HepG2 (cell line): ENCODE measurements at regions not wholly inside any gene's neighbourhood (a gene's known extent, or its start where the extent isn't known, plus 50 kb on each side); places are given as distances from the start of the nearest gene placed in this dataset.

Source experiments
- CHD2 ChIP-seq: IDR thresholded peaks from 2 replicates; pipeline ENCODE4 v1.6.1; 2011; ENCODE audit warnings: low read depth, low read length, improper control_type of control experiment
- CSRNP1 ChIP-seq: sonication (generic); formaldehyde crosslinking; IDR thresholded peaks from 2 replicates; pipeline ENCODE4 v1.8.1; 2023; ENCODE audit warnings: mild to moderate bottlenecking, missing genetic modification reagents
- FOXC1 ChIP-seq: sonication (generic); formaldehyde crosslinking; IDR thresholded peaks from 2 replicates; pipeline ENCODE4 v1.8.0; 2022; ENCODE audit warnings: mild to moderate bottlenecking, missing genetic modification reagents, borderline replicate concordance
- GABPA ChIP-seq, 2 experiments: IDR thresholded peaks; 2 replicates each; pipeline ENCODE4 v1.6.1; 2011 to 2016; ENCODE audit warnings: low read depth in 2 of 2, low read length in 1 of 2, missing biosample characterization in 1 of 2, missing genetic modification characterization in 1 of 2
- MTERF4 ChIP-seq: sonication (generic); formaldehyde crosslinking; IDR thresholded peaks from 2 replicates; pipeline ENCODE4 v1.8.0; 2023; ENCODE audit warnings: mild to moderate bottlenecking, missing genetic modification reagents
- SOX13 ChIP-seq, 3 experiments: fragments of 450-650 bp in 1 of 3; sonication (generic) in 1 of 3; formaldehyde crosslinking in 1 of 3; IDR thresholded peaks in 2 of 3; conservative IDR thresholded peaks in 1 of 3; 2 replicates each; pipeline versions ENCODE4 v1.5.0 to v1.6.1; 2016 to 2020; ENCODE audit warnings: antibody characterized with exemption in 1 of 3, mild to moderate bottlenecking in 1 of 3, missing compliant biosample characterization in 1 of 3, missing genetic modification reagents in 1 of 3, moderate library complexity in 1 of 3
- TRAFD1 ChIP-seq: sonication (generic); formaldehyde crosslinking; IDR thresholded peaks from 2 replicates; pipeline ENCODE4 v1.5.1; 2020; ENCODE audit warnings: missing genetic modification reagents, mild to moderate bottlenecking, borderline replicate concordance
- ZFP36L1 ChIP-seq: sonication (generic); formaldehyde crosslinking; IDR thresholded peaks from 2 replicates; pipeline ENCODE4 v1.8.0; 2022; ENCODE audit warnings: mild to moderate bottlenecking, missing genetic modification reagents, moderate library complexity
- ZNF225 ChIP-seq: sonication (generic); formaldehyde crosslinking; IDR thresholded peaks from 2 replicates; pipeline ENCODE4 v1.4.0; 2020; ENCODE audit warnings: mild to moderate bottlenecking, missing genetic modification reagents
- ZNF317 ChIP-seq: sonication (generic); formaldehyde crosslinking; IDR thresholded peaks from 2 replicates; pipeline ENCODE4 v1.5.0; 2020; ENCODE audit warnings: mild to moderate bottlenecking, missing genetic modification reagents
- ZNF337 ChIP-seq: sonication (generic); formaldehyde crosslinking; IDR thresholded peaks from 2 replicates; pipeline ENCODE4 v1.5.1; 2020; ENCODE audit warnings: missing genetic modification reagents, low read depth, mild to moderate bottlenecking, borderline replicate concordance
- ZNF430 ChIP-seq: sonication (generic); formaldehyde crosslinking; IDR thresholded peaks from 2 replicates; pipeline ENCODE4 v1.9.0; 2021; ENCODE audit warnings: mild to moderate bottlenecking, missing genetic modification reagents
- ZNF550 ChIP-seq: sonication (generic); formaldehyde crosslinking; IDR thresholded peaks from 2 replicates; pipeline ENCODE4 v1.4.0; 2020; ENCODE audit warnings: mild to moderate bottlenecking, missing genetic modification reagents, borderline replicate concordance
- ZNF567 ChIP-seq: sonication (generic); formaldehyde crosslinking; IDR thresholded peaks from 2 replicates; pipeline ENCODE4 v1.8.1; 2023; ENCODE audit warnings: mild to moderate bottlenecking, missing genetic modification reagents, borderline replicate concordance
- ZNF646 ChIP-seq: sonication (generic); formaldehyde crosslinking; IDR thresholded peaks from 2 replicates; pipeline ENCODE4 v1.9.0; 2021; ENCODE audit warnings: mild to moderate bottlenecking, missing genetic modification reagents
- ZNF75D ChIP-seq: sonication (generic); formaldehyde crosslinking; IDR thresholded peaks from 2 replicates; pipeline ENCODE4 v1.8.1; 2023; ENCODE audit warnings: missing genetic modification reagents, mild to moderate bottlenecking, borderline replicate concordance
- ZNF850 ChIP-seq: sonication (generic); formaldehyde crosslinking; conservative IDR thresholded peaks from 2 replicates; pipeline ENCODE4 v1.9.0; 2021; ENCODE audit warnings: mild to moderate bottlenecking, missing genetic modification reagents

- no peak for TF ChIP-seq ZNF646 (CRISPR knock-in tag)
- no peak for TF ChIP-seq ZNF550 (CRISPR knock-in tag)
- no peak for TF ChIP-seq ZNF225 (CRISPR knock-in tag)
- no peak for TF ChIP-seq ZNF850 (CRISPR knock-in tag)
- TF ChIP-seq CSRNP1 (CRISPR knock-in tag) = no peak; the same call in 1 of the 2 replicates
- TF ChIP-seq ZNF430 (CRISPR knock-in tag) = no peak
- TF ChIP-seq ZNF75D (CRISPR knock-in tag) = no peak
- no peak for TF ChIP-seq GABPA (IDR thresholded peaks at IDR 0.05; ENCODE audit: low read depth, low read length)
- no peak for TF ChIP-seq GABPA (CRISPR knock-in tag; IDR thresholded peaks at IDR 0.05; ENCODE audit: low read depth)
- TF ChIP-seq MTERF4 (CRISPR knock-in tag) = no peak
- TF ChIP-seq TRAFD1 (CRISPR knock-in tag) = no peak
- TF ChIP-seq FOXC1 (CRISPR knock-in tag) = 0 out of 2 replicates have a peak, but pooled peaks have one; percentile 37
- TF ChIP-seq ZNF567 (CRISPR knock-in tag) = no peak
- TF ChIP-seq ZNF317 (CRISPR knock-in tag) = 0 out of 2 replicates have a peak, but pooled peaks have one; percentile 34
- 0 out of 2 replicates have a peak, but pooled peaks have one; percentile 73 for TF ChIP-seq ZNF337 (CRISPR knock-in tag)
- TF ChIP-seq ZFP36L1 (CRISPR knock-in tag) = peak; percentile 81; the same call in 1 of the 2 replicates
- no peak for TF ChIP-seq SOX13 (IDR thresholded peaks at IDR 0.05)
- TF ChIP-seq SOX13 (CRISPR knock-in tag; conservative IDR thresholded peaks at IDR 0.05 in 1 of 2, IDR thresholded peaks at IDR 0.05 in 1 of 2) = peak in 1 of 2 experiments; percentile 68; a peak in 2 of 4 replicates
- no peak for TF ChIP-seq CHD2
Measured at GRCh38 chr16:21338537-21339268, 60.6 kb upstream of the CRYM start (continued).
